C4-2B (cell line): ENCODE measurements at regions not wholly inside any gene's neighbourhood (a gene's known extent, or its start where the extent isn't known, plus 50 kb on each side); places are given as distances from the start of the nearest gene placed in this dataset.

Source experiments
- CTCF ChIP-seq: fragments of 450-650 bp; conservative IDR thresholded peaks from 2 replicates; pipeline ENCODE4 v1.5.1; 2017; ENCODE audit warnings: mild to moderate bottlenecking
- ZFX ChIP-seq: fragments of 450-650 bp; IDR thresholded peaks from 2 replicates; pipeline ENCODE4 v1.6.1; 2017

GRCh38 chr13:105607426-105607825 lies 928.0 kb downstream of the EFNB2 start:
- TF ChIP-seq CTCF (no peak), ZFX (no peak)
